Heart right ventricle (tissue), 16 donors: ENCODE measurements at regions not wholly inside any gene's neighbourhood (a gene's known extent, or its start where the extent isn't known, plus 50 kb on each side); places are given as distances from the start of the nearest gene placed in this dataset.

Experiments
- ATAC-seq, 8 donors: fragments of 200-7000 bp; cut with Tn5 transposase; one replicate each; pipeline ENCODE4 v1.9.1; 2020; ENCODE audit warnings: mild to moderate bottlenecking in 8 of 8, moderate library complexity in 8 of 8, moderate number of reproducible peaks in 1 of 8
- DNase-seq, 2 donors: peaks; one replicate each; pipeline ENCODE4 v3.0.0-alpha.2; 2020
- H3K27ac ChIP-seq, 10 donors: fragments of 200-600 bp; sonication (generic) in 2 of 10; one replicate each; pipeline versions ENCODE4 v1.5.0 to v1.8.0; 2020 to 2022; ENCODE audit warnings: mild to moderate bottlenecking in 3 of 10
- H3K27me3 ChIP-seq, 7 donors: fragments of 200-600 bp; one replicate each; pipeline ENCODE4 v1.8.0; 2021 to 2022; ENCODE audit warnings: mild to moderate bottlenecking in 2 of 7
- H3K36me3 ChIP-seq, 9 donors: fragments of 200-600 bp; sonication (generic) in 1 of 9; one replicate each; pipeline versions ENCODE4 v1.5.0 to v1.8.0; 2020 to 2022; ENCODE audit warnings: mild to moderate bottlenecking in 2 of 9
- H3K4me1 ChIP-seq, 9 donors: fragments of 200-600 bp; sonication (generic) in 1 of 9; one replicate each; pipeline versions ENCODE4 v1.5.0 to v1.8.0; 2020 to 2022; ENCODE audit warnings: mild to moderate bottlenecking in 4 of 9
- H3K4me3 ChIP-seq, 10 donors: fragments of 200-600 bp; sonication (generic) in 2 of 10; one replicate each; pipeline versions ENCODE4 v1.5.0 to v1.8.0; 2020 to 2022; ENCODE audit warnings: mild to moderate bottlenecking in 7 of 10, moderate library complexity in 2 of 10
- H3K9me3 ChIP-seq, 11 donors: fragments of 200-600 bp in 10 of 11; sonication (generic) in 2 of 11; one replicate each; pipeline versions ENCODE4 v1.5.0 to v1.8.0; 2013 to 2022; ENCODE audit warnings: mild to moderate bottlenecking in 2 of 11, control low read depth in 1 of 11, moderate library complexity in 1 of 11
- CTCF ChIP-seq, 9 donors: fragments of 200-600 bp; sonication (generic) in 2 of 9; IDR thresholded peaks; one replicate each; pipeline versions ENCODE4 v1.5.0 to v1.8.0; 2021 to 2022; ENCODE audit warnings: antibody characterized with exemption in 9 of 9, mild to moderate bottlenecking in 5 of 9, moderate library complexity in 1 of 9
- WGBS, 2 donors: extraction: QIAGEN DNeasy Blood & Tissue Kit; methylation state at CpG; one replicate each; pipeline ENCODE4 v1.1.7; 2013; ENCODE audit warnings: inconsistent platforms in 1 of 2; 5-methylcytosine and 5-hydroxymethylcytosine counted together
- intact Hi-C, 10 donors: fragments of 100-400 bp; cut with DNase I; formaldehyde crosslinking; loops; one replicate each; pipeline versions ENCODE4 v1.11.1 to v1.14.2; 2022
- donor health status: Arrhythmogenic right ventricular cardiomyopathy.
- donor health status: ischemic (EF 13 %, LVEDD 7.1; RV severe dilation, severe dysfunction).
- donor health status: healthy with polysubstance abuse.
- donor health status: DM: no; HTN: yes; CAD: no.
- donor health status: DM: no; HTN: no; CAD: no.
- donor health status: ischemic (EF 25% LVEDD 6.9; RV normal size, moderate dysfunction).
- donor health status: ischemic (EF 25% LVEDD 5.7; RV mildly dilated, moderate dysfunction).
- donor health status: healthy.
- donor health status: DM: yes; HTN: yes; CAD: no.
- donor health status: Ischemic cardiomyopathy.
- donor health status: ischemic (EF 35%, LVEDD 5.7; RV mildly dilated, moderate dysfunction).
- donor health status: nonischemic (EF 11% LVEDD 7.7; RV severe dilation, severe dysfunction).
- donor health status: DM: yes; HTN: yes; CAD: no.
- donor health status: PGD.
- donor health status: ischemic (EF 29% LVEDD 5.4; RV normal size, mild dysfunction).
- donor health status: nonischemic (EF 23%, LVEDD 6.1; RV moderate dilation, normal function).

- H3K4me3 ChIP-seq: no peak overlapping the region
- DNase-seq: no peak
- H3K9me3 ChIP-seq: no peaks in the 10 kb centered on the region
- H3K4me1 ChIP-seq: no peaks in the 10 kb centered on the region
- WGBS, 2 donors: 68 to 69% methylated on average over 5 of the region's 5 CpGs
- no peak for ATAC-seq
- no peaks in the 10 kb centered on the region for H3K27me3 ChIP-seq
- no peak for TF ChIP-seq CTCF (IDR thresholded peaks at IDR 0.05)
- intact Hi-C loops: no loop called here
- H3K27ac ChIP-seq: no peak overlapping the region
- no peaks in the 10 kb centered on the region for H3K36me3 ChIP-seq
Measured at GRCh38 chr12:18943200-18943599, 186.3 kb upstream of the PLEKHA5 start.

- H3K27me3 ChIP-seq: no peaks in the 10 kb centered on the region
- H3K9me3 ChIP-seq: no peaks in the 10 kb centered on the region
- no peaks in the 10 kb centered on the region for H3K36me3 ChIP-seq
- intact Hi-C loops: no loop called here
- WGBS, 2 donors: 91 to 92% methylated on average over 5 of the region's 5 CpGs
- no peak overlapping the region for H3K27ac ChIP-seq
- no peak for TF ChIP-seq CTCF (IDR thresholded peaks at IDR 0.05)
- peaks cover 0 to under 1% (median 0%) of the 10 kb centered on the region in 9 donors for H3K4me1 ChIP-seq
- H3K4me3 ChIP-seq: no peak overlapping the region
- ATAC-seq (no peak), DNase-seq (no peak)
Measured at GRCh38 chr12:18946106-18946505, 183.4 kb upstream of the PLEKHA5 start.

GRCh38 chr12:18951218-18951617 lies 178.3 kb upstream of the PLEKHA5 start:
- Histone ChIP-seq H3K27me3 (no peaks in the 10 kb centered on the region), H3K4me1 (peaks cover 0 to 18% (median 0%) of the 10 kb centered on the region in 9 donors), H3K36me3 (no peaks in the 10 kb centered on the region), H3K27ac (no peak overlapping the region), H3K4me3 (no peak overlapping the region), H3K9me3 (no peaks in the 10 kb centered on the region)
- ATAC-seq (no peak), DNase-seq (no peak)
- TF ChIP-seq CTCF (IDR thresholded peaks at IDR 0.05): no peak
- intact Hi-C loops: no loop called here
- WGBS, 2 donors: 56 to 63% methylated on average over 6 of the region's 6 CpGs

- DNase-seq (no peak), ATAC-seq (no peak)
- H3K36me3 ChIP-seq: no peaks in the 10 kb centered on the region
- intact Hi-C loops: no loop called here
- H3K27ac ChIP-seq: no peak overlapping the region
- WGBS, 2 donors: 23 to 50% methylated on average over 1 of the region's 1 CpG
- no peaks in the 10 kb centered on the region for H3K27me3 ChIP-seq
- H3K9me3 ChIP-seq: peaks cover 0 to 7% (median 0%) of the 10 kb centered on the region in 11 donors
- no peak for TF ChIP-seq CTCF (IDR thresholded peaks at IDR 0.05)
- H3K4me1 ChIP-seq: peaks cover 0 to 18% (median 0%) of the 10 kb centered on the region in 9 donors
- H3K4me3 ChIP-seq: no peak overlapping the region
Measured at GRCh38 chr12:18953505-18953904, 176.0 kb upstream of the PLEKHA5 start.
